H1 (cell line): ENCODE measurements at regions not wholly inside any gene's neighbourhood (a gene's known extent, or its start where the extent isn't known, plus 50 kb on each side); places are given as distances from the start of the nearest gene placed in this dataset.

Experiments used
- CHD2 ChIP-seq: IDR thresholded peaks from 2 replicates; pipeline ENCODE4 v1.6.1; 2012; ENCODE audit warnings: low read length, improper control_type of control experiment
- CTCF ChIP-seq, 3 experiments: IDR thresholded peaks; 1 replicate in 2 of 3; 2 replicates in 1 of 3; pipeline versions ENCODE4 v1.5.1 to v1.6.1; 2011; ENCODE audit warnings: low read length in 3 of 3, mild to moderate bottlenecking in 3 of 3, inconsistent platforms in 2 of 3, low read depth in 1 of 3, moderate library complexity in 1 of 3; ENCODE audit not compliant: insufficient read depth in 1 of 3; ENCODE audit errors: control extremely low read depth in 1 of 3
- EGR1 ChIP-seq: IDR thresholded peaks from 2 replicates; pipeline ENCODE4 v1.6.1; 2011; ENCODE audit warnings: low read depth, low read length, borderline replicate concordance
- GABPA ChIP-seq: IDR thresholded peaks from 2 replicates; pipeline ENCODE4 v1.6.1; 2011; ENCODE audit warnings: mild to moderate bottlenecking, low read length, moderate library complexity, borderline replicate concordance; ENCODE audit not compliant: insufficient read depth
- JUN ChIP-seq: IDR thresholded peaks from 2 replicates; pipeline ENCODE4 v1.6.1; 2011; ENCODE audit warnings: low read depth, mild to moderate bottlenecking, improper control_type of control experiment, low read length
- JUND ChIP-seq: IDR thresholded peaks from 2 replicates; pipeline ENCODE4 v1.6.1; 2011; ENCODE audit warnings: mild to moderate bottlenecking, improper control_type of control experiment, low read length
- MAX ChIP-seq: IDR thresholded peaks from 2 replicates; pipeline ENCODE4 v1.6.1; 2012; ENCODE audit warnings: inconsistent platforms
- POLR2A ChIP-seq, 2 experiments: IDR thresholded peaks; 1 replicate in 1 of 2; 2 replicates in 1 of 2; pipeline ENCODE4 v1.6.1; 2011; ENCODE audit warnings: low read depth in 2 of 2, low read length in 2 of 2, mild to moderate bottlenecking in 2 of 2; ENCODE audit errors: control extremely low read depth in 1 of 2
- POLR2AphosphoS5 ChIP-seq: IDR thresholded peaks from 2 replicates; pipeline ENCODE4 v1.6.1; 2011; ENCODE audit warnings: low read depth, low read length
- SIN3A ChIP-seq, 2 experiments: IDR thresholded peaks in 1 of 2; conservative IDR thresholded peaks in 1 of 2; 2 replicates each; pipeline ENCODE4 v1.6.1; 2011 to 2012; ENCODE audit warnings: low read length in 2 of 2, improper control_type of control experiment in 1 of 2, low read depth in 1 of 2, mild to moderate bottlenecking in 1 of 2
- SP4 ChIP-seq: IDR thresholded peaks from 2 replicates; pipeline ENCODE4 v1.6.1; 2012; ENCODE audit warnings: low read length, inconsistent platforms
- SUZ12 ChIP-seq: fragments of 200-600 bp; sonication (generic); IDR thresholded peaks from 2 replicates; pipeline ENCODE4 v1.6.1; 2012; ENCODE audit warnings: mild to moderate bottlenecking, inconsistent platforms, low read length, moderate library complexity, mixed read lengths

GRCh38 chr2:75775311-75775823, 64.7 kb upstream of the GCFC2 start:
- TF ChIP-seq CTCF (IDR thresholded peaks at IDR 0.05; ENCODE audit: control extremely low read depth in 1 of 3, insufficient read depth in 1 of 3, low read depth in 1 of 3, low read length in 3 of 3) (no peak), SP4 (no peak), POLR2A (IDR thresholded peaks at IDR 0.05; ENCODE audit: control extremely low read depth in 1 of 2, low read depth in 2 of 2, low read length in 2 of 2) (no peak), MAX (no peak), SUZ12 (no peak), CHD2 (no peak), SIN3A (conservative IDR thresholded peaks at IDR 0.05 in 1 of 2, IDR thresholded peaks at IDR 0.05 in 1 of 2; ENCODE audit: low read depth in 1 of 2, low read length in 2 of 2) (no peak), JUND (no peak), POLR2AphosphoS5 (no peak), GABPA (no peak), JUN (no peak), EGR1 (no peak)
